Heart left ventricle (tissue), 13 donors: ENCODE measurements at regions not wholly inside any gene's neighbourhood (a gene's known extent, or its start where the extent isn't known, plus 50 kb on each side); places are given as distances from the start of the nearest gene placed in this dataset.

ENCODE experiments used
- CTCF ChIP-seq, 12 donors: fragments of 200-600 bp; sonication (generic) in 4 of 12; IDR thresholded peaks; one replicate each; pipeline versions ENCODE4 v1.5.0 to v1.8.0; 2018 to 2022; ENCODE audit warnings: antibody characterized with exemption in 12 of 12, mild to moderate bottlenecking in 5 of 12
- POLR2A ChIP-seq, 2 donors: fragments of 450-650 bp; IDR thresholded peaks; one replicate each; pipeline ENCODE4 v1.6.1; 2017; ENCODE audit warnings: antibody characterized with exemption in 2 of 2, mild to moderate bottlenecking in 2 of 2, moderate library complexity in 2 of 2
- donor health status: ischemic (EF 13 %, LVEDD 7.1; RV severe dilation, severe dysfunction).
- donor health status: DM: no; HTN: yes; CAD: no.
- donor health status: DM: no; HTN: no; CAD: no.
- donor health status: ischemic (EF 25% LVEDD 6.9; RV normal size, moderate dysfunction).
- donor health status: ischemic (EF 25% LVEDD 5.7; RV mildly dilated, moderate dysfunction).
- donor health status: ischemic (EF 35%, LVEDD 5.7; RV mildly dilated, moderate dysfunction).
- donor health status: nonischemic (EF 11% LVEDD 7.7; RV severe dilation, severe dysfunction).
- donor health status: DM: yes; HTN: yes; CAD: no.
- donor health status: PGD.
- donor health status: ischemic (EF 29% LVEDD 5.4; RV normal size, mild dysfunction).
- donor health status: nonischemic (EF 23%, LVEDD 6.1; RV moderate dilation, normal function).

GRCh38 chr14:97101561-97101960 is 304.4 kb downstream of the VRK1 start:
- TF ChIP-seq CTCF (IDR thresholded peaks at IDR 0.05) (no peak), POLR2A (IDR thresholded peaks at IDR 0.05) (no peak)
